Right atrium auricular region (tissue), 2 donors: ENCODE measurements at regions not wholly inside any gene's neighbourhood (a gene's known extent, or its start where the extent isn't known, plus 50 kb on each side); places are given as distances from the start of the nearest gene placed in this dataset.

Experiments used
- DNase-seq: peaks from one replicate; pipeline ENCODE4 v3.0.0-alpha.2; 2019; ENCODE audit warnings: low spot score
- H3K27ac ChIP-seq, 2 donors: fragments of 200-600 bp; sonication (generic); 1 replicate in 1 of 2; 2 replicates in 1 of 2; pipeline ENCODE4 v1.5.1; 2016 to 2019
- H3K27me3 ChIP-seq, 2 donors: fragments of 200-600 bp; sonication (generic); one replicate each; pipeline versions ENCODE4 v1.5.1 to v1.6.0; 2017 to 2019
- H3K36me3 ChIP-seq: fragments of 200-600 bp; sonication (generic); one replicate; pipeline ENCODE4 v1.5.1; 2016
- H3K4me1 ChIP-seq, 2 donors: fragments of 200-600 bp; sonication (generic); one replicate each; pipeline versions ENCODE4 v1.5.1 to v1.6.0; 2017 to 2019
- H3K4me3 ChIP-seq, 2 donors: fragments of 200-600 bp; sonication (generic); 1 replicate in 1 of 2; 2 replicates in 1 of 2; pipeline ENCODE4 v1.5.1; 2017 to 2019; ENCODE audit warnings: mild to moderate bottlenecking in 1 of 2, moderate library complexity in 1 of 2
- H3K9me3 ChIP-seq, 2 donors: fragments of 200-600 bp; sonication (generic); one replicate each; pipeline ENCODE4 v1.5.1; 2019
- CTCF ChIP-seq, 2 donors: fragments of 200-600 bp; sonication (generic); IDR thresholded peaks; one replicate each; pipeline ENCODE4 v1.5.1; 2019; ENCODE audit warnings: antibody characterized with exemption in 2 of 2

- no peak overlapping the region for H3K4me3 ChIP-seq
- TF ChIP-seq CTCF (IDR thresholded peaks at IDR 0.05), result no peak
- no peaks in the 10 kb centered on the region for H3K27me3 ChIP-seq
- H3K36me3 ChIP-seq, result no peaks in the 10 kb centered on the region
- DNase-seq, result no peak
- no peak overlapping the region for H3K27ac ChIP-seq
- H3K4me1 ChIP-seq, result no peaks in the 10 kb centered on the region
- H3K9me3 ChIP-seq, result no peaks in the 10 kb centered on the region
These were observed 632.8 kb downstream of the IGSF11 start for GRCh38 chr3:118401887-118402286.

GRCh38 chr3:118402971-118403370, 631.7 kb downstream of the IGSF11 start:
- Histone ChIP-seq H3K36me3 (no peaks in the 10 kb centered on the region), H3K4me1 (no peaks in the 10 kb centered on the region), H3K27ac (no peak overlapping the region), H3K4me3 (no peak overlapping the region), H3K9me3 (no peaks in the 10 kb centered on the region), H3K27me3 (no peaks in the 10 kb centered on the region)
- DNase-seq, result no peak
- TF ChIP-seq CTCF (IDR thresholded peaks at IDR 0.05), result no peak

GRCh38 chr3:118406562-118406961, 628.1 kb downstream of the IGSF11 start:
- Histone ChIP-seq H3K4me3 (no peak overlapping the region), H3K27me3 (no peaks in the 10 kb centered on the region), H3K27ac (no peak overlapping the region), H3K36me3 (no peaks in the 10 kb centered on the region), H3K9me3 (peaks cover 0 to 4% of the 10 kb centered on the region in 2 donors), H3K4me1 (no peaks in the 10 kb centered on the region)
- TF ChIP-seq CTCF (IDR thresholded peaks at IDR 0.05), result no peak
- no peak for DNase-seq

- DNase-seq, result no peak
- H3K36me3 ChIP-seq, result no peaks in the 10 kb centered on the region
- no peak overlapping the region for H3K27ac ChIP-seq
- no peaks in the 10 kb centered on the region for H3K27me3 ChIP-seq
- H3K4me3 ChIP-seq, result no peak overlapping the region
- H3K9me3 ChIP-seq, result peaks cover 0 to 4% of the 10 kb centered on the region in 2 donors
- H3K4me1 ChIP-seq, result no peaks in the 10 kb centered on the region
- no peak for TF ChIP-seq CTCF (IDR thresholded peaks at IDR 0.05)
These were observed 626.2 kb downstream of the IGSF11 start for GRCh38 chr3:118408431-118408830.

DNA sequence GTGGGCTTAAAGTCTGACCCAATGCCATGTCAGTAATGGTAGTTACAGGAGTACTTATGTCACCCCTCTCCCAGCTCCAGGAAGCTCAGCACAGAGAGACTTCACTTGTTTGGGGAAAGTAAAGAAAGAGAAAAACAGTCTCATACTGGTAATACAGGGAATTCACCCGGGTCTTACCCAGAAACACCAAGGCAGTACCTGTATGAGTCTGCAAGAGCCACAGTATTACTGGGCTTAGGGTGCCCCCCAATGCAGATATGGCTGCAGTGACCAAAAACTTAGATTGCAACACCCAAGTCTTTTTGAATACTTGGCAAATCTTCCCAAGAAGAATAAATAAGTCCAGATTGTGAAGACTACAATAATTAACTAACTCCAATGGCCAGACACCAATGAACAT, 622.1 kb downstream of the IGSF11 start:
- Histone ChIP-seq H3K9me3 (peaks cover 0 to 4% of the 10 kb centered on the region in 2 donors), H3K4me1 (no peaks in the 10 kb centered on the region), H3K36me3 (no peaks in the 10 kb centered on the region), H3K27ac (no peak overlapping the region), H3K27me3 (no peaks in the 10 kb centered on the region), H3K4me3 (no peak overlapping the region)
- no peak for DNase-seq
- no peak for TF ChIP-seq CTCF (IDR thresholded peaks at IDR 0.05)

- H3K36me3 ChIP-seq, result no peaks in the 10 kb centered on the region
- H3K27me3 ChIP-seq, result no peaks in the 10 kb centered on the region
- H3K27ac ChIP-seq, result no peak overlapping the region
These were observed 609.3 kb downstream of the IGSF11 start for GRCh38 chr3:118425272-118425837.

More at GRCh38 chr3:118425272-118425837, 609.3 kb downstream of the IGSF11 start:
- Histone ChIP-seq H3K9me3 (no peaks in the 10 kb centered on the region), H3K4me1 (no peaks in the 10 kb centered on the region), H3K4me3 (no peak overlapping the region)
- no peak for TF ChIP-seq CTCF (IDR thresholded peaks at IDR 0.05)
- DNase-seq, result no peak
